IPS-15b (cell line): ENCODE measurements at regions not wholly inside any gene's neighbourhood (a gene's known extent, or its start where the extent isn't known, plus 50 kb on each side); places are given as distances from the start of the nearest gene placed in this dataset.

Source experiments
- H3K27me3 ChIP-seq: one replicate; pipeline ENCODE4 v1.6.1; 2013; ENCODE audit warnings: low read length; ENCODE audit not compliant: control insufficient read depth, insufficient read depth
- H3K36me3 ChIP-seq: one replicate; pipeline ENCODE4 v1.6.1; 2013; ENCODE audit warnings: low read length; ENCODE audit not compliant: control insufficient read depth, insufficient read depth
- H3K4me1 ChIP-seq: one replicate; pipeline ENCODE4 v1.6.1; 2013; ENCODE audit warnings: mild to moderate bottlenecking, low read length; ENCODE audit not compliant: control insufficient read depth, insufficient read depth
- H3K4me3 ChIP-seq: one replicate; pipeline ENCODE4 v1.5.1; 2013; ENCODE audit warnings: low read depth, low read length
- H3K9ac ChIP-seq: one replicate; pipeline ENCODE4 v1.6.1; 2013; ENCODE audit warnings: low read depth, mild to moderate bottlenecking, low read length
- H3K9me3 ChIP-seq: one replicate; pipeline ENCODE4 v1.6.1; 2013; ENCODE audit warnings: mild to moderate bottlenecking, low read length; ENCODE audit not compliant: control insufficient read depth, insufficient read depth

GRCh38 chr10:131636841-131637724 lies 263.7 kb upstream of the PPP2R2D start:
- Histone ChIP-seq H3K27me3 (no peaks in the 10 kb centered on the region), H3K9ac (no peak overlapping the region), H3K36me3 (no peaks in the 10 kb centered on the region), H3K4me3 (no peak overlapping the region), H3K9me3 (no peaks in the 10 kb centered on the region), H3K4me1 (no peaks in the 10 kb centered on the region)

DNA sequence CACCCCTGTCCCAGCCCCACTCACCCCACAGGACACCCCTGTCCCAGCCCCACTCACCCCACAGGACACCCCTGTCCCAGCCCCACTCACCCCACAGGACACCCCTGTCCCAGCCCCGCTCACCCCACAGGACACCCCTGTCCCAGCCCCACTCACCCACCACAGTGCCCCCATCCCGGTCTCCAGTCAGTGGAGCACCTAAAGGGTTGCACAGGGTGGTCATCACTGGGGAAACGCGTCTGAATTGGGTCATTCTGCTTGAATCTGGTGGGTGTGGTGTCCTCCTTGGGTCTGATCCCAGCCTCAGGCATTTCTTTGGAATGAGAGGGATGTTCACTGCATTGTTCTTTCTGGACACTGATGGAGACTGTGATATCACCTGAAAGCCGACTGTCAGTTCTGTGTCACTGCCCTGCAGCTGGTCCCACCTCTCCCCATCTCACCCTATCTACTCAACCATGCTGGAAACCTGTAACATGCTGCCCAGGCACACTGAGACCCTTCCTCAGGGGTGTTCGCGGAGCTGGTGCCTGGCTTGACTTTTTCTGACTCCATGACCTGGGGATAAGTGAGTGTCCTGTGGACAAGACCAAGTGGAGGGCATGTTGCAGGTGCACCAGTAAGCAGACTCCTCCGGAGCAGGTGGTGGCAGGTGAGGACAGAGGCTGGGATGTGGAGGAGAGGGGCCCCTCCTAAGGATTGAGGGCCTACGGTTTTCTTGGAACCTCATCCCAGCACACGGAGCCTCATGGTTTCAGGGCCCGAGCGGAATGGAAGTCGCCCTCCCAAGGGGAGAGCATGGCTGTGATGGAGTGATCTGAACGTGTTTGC lies 262.5 kb upstream of the PPP2R2D start:
- H3K9me3 ChIP-seq, result no peaks in the 10 kb centered on the region
- no peaks in the 10 kb centered on the region for H3K27me3 ChIP-seq
- no peaks in the 10 kb centered on the region for H3K4me1 ChIP-seq
- H3K4me3 ChIP-seq, result no peak overlapping the region
- H3K9ac ChIP-seq, result no peak overlapping the region
- H3K36me3 ChIP-seq, result no peaks in the 10 kb centered on the region

- Histone ChIP-seq H3K9me3 (no peaks in the 10 kb centered on the region), H3K36me3 (no peaks in the 10 kb centered on the region), H3K4me3 (no peak overlapping the region), H3K4me1 (no peaks in the 10 kb centered on the region), H3K27me3 (no peaks in the 10 kb centered on the region), H3K9ac (no peak overlapping the region)
Measured at GRCh38 chr10:131638880-131639278, 261.9 kb upstream of the PPP2R2D start.

- no peaks in the 10 kb centered on the region for H3K27me3 ChIP-seq
Measured at GRCh38 chr10:131640045-131640644, 260.7 kb upstream of the PPP2R2D start.

GRCh38 chr10:131641231-131641630 lies 259.6 kb upstream of the PPP2R2D start:
- no peaks in the 10 kb centered on the region for H3K36me3 ChIP-seq
- no peaks in the 10 kb centered on the region for H3K4me1 ChIP-seq
- H3K9ac ChIP-seq, result no peak overlapping the region
- no peak overlapping the region for H3K4me3 ChIP-seq
- H3K9me3 ChIP-seq, result no peaks in the 10 kb centered on the region
- H3K27me3 ChIP-seq, result no peaks in the 10 kb centered on the region

More at GRCh38 chr10:131640045-131640644, 260.7 kb upstream of the PPP2R2D start:
- no peaks in the 10 kb centered on the region for H3K36me3 ChIP-seq
- no peak overlapping the region for H3K9ac ChIP-seq
- no peaks in the 10 kb centered on the region for H3K9me3 ChIP-seq
- no peak overlapping the region for H3K4me3 ChIP-seq
- no peaks in the 10 kb centered on the region for H3K4me1 ChIP-seq

DNA sequence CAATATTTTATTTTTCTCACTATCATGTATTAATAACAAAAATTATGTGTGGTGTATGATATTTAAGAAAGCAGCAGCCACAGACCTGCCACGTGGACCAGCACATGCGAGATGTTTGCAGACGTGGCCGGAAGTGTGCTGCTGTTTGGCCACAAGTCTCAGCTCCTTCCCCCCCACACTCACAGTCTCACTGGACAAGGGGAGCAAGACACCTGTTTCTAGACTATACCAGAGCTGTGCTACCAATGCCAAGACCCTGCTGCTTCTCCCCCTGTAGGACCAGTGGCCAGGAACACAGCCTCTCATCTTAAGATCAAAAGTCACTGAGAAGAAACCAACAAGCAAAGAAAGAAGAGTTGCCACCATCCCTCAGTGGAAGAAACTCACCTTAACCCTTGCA lies 258.9 kb upstream of the PPP2R2D start:
- Histone ChIP-seq H3K9ac (no peak overlapping the region), H3K36me3 (no peaks in the 10 kb centered on the region), H3K27me3 (no peaks in the 10 kb centered on the region), H3K4me3 (no peak overlapping the region), H3K9me3 (no peaks in the 10 kb centered on the region), H3K4me1 (no peaks in the 10 kb centered on the region)

GRCh38 chr10:131642966-131643365 lies 257.8 kb upstream of the PPP2R2D start:
- H3K4me1 ChIP-seq, result no peaks in the 10 kb centered on the region
- no peak overlapping the region for H3K4me3 ChIP-seq
- no peaks in the 10 kb centered on the region for H3K27me3 ChIP-seq
- no peak overlapping the region for H3K9ac ChIP-seq
- no peaks in the 10 kb centered on the region for H3K9me3 ChIP-seq
- no peaks in the 10 kb centered on the region for H3K36me3 ChIP-seq

DNA sequence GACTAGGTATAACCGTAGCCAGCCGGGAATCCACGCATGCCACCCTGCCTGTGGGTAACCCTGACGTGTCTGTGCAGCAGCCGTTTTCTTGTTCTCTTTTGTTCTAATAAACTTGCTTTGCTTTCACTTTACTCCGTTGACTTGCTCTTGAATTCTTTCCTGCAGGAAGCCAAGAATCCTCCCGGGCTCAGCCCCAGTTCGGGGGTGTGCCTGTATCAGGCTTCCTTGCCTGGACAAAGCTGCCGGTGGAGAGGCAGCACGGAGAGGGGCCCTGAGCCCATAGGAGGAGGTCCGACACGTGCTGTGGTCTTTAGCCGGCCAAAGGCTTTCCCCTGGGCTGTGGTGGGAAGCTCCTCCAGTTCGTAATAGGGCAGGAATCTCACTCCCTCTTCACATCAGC lies 256.5 kb upstream of the PPP2R2D start:
- H3K36me3 ChIP-seq, result no peaks in the 10 kb centered on the region
- H3K4me1 ChIP-seq, result no peaks in the 10 kb centered on the region
- H3K9ac ChIP-seq, result no peak overlapping the region
- H3K9me3 ChIP-seq, result no peaks in the 10 kb centered on the region
- no peak overlapping the region for H3K4me3 ChIP-seq
- H3K27me3 ChIP-seq, result no peaks in the 10 kb centered on the region

DNA sequence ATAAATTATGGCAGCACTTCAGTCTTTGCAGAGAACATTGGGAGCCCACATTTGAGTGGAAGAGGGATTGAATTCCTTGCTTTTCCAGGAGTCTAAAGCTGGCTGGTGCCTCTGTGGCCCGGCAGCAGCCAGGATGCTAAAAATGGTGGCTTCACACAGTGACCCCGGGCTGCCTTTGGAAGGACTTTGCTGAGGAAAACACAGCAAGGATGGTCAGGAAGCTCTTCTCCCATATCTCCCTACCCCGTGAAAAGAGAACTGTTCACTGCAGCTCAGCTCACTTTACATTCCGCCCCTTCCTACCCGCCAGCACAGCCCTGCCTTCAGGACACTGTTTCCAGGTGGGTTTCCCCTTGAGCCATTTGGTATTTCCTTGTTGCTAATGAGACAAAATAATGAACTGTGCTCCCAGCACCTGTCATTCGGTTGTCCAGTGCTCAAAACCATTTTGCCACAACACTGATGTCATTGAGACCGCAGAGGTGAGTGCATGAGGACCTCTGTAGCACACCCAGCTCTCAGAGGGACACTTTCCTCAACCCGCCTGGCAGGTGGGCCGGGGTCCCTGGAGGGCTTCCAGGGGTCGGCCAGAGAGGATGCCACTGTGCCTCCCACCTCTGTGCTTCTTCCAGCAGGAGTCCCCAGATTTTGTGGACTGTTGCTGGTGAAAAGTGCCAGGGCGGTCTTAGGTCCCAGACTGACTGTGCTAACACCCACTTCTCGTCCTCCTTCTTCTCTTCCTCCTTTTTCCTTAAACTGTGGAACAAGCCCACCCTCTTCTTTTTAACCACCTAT lies 255.7 kb upstream of the PPP2R2D start:
- Histone ChIP-seq H3K36me3 (no peaks in the 10 kb centered on the region), H3K4me1 (no peaks in the 10 kb centered on the region), H3K4me3 (no peak overlapping the region), H3K9ac (no peak overlapping the region), H3K9me3 (no peaks in the 10 kb centered on the region), H3K27me3 (no peaks in the 10 kb centered on the region)

GRCh38 chr10:131645756-131646155 lies 255.1 kb upstream of the PPP2R2D start:
- H3K27me3 ChIP-seq, result no peaks in the 10 kb centered on the region
- no peak overlapping the region for H3K4me3 ChIP-seq
- no peaks in the 10 kb centered on the region for H3K9me3 ChIP-seq
- no peaks in the 10 kb centered on the region for H3K4me1 ChIP-seq
- H3K36me3 ChIP-seq, result no peaks in the 10 kb centered on the region
- no peak overlapping the region for H3K9ac ChIP-seq
